Activated CD4-positive, alpha-beta T cell treated with anti-CD3 and anti-CD28 coated beads, Interleukin-2, Interleukin-4, amounts not matched to agents 100 ng/mL and 50 ng/mL, durations not matched to agents 16 hours and 8 hours (primary cell): ENCODE measurements at regions not wholly inside any gene's neighbourhood (a gene's known extent, or its start where the extent isn't known, plus 50 kb on each side); places are given as distances from the start of the nearest gene placed in this dataset.

ENCODE experiments used
- DNase-seq: peaks from one replicate; pipeline ENCODE4 v3.0.0-alpha.2; 2020; ENCODE audit warnings: low spot score

DNA sequence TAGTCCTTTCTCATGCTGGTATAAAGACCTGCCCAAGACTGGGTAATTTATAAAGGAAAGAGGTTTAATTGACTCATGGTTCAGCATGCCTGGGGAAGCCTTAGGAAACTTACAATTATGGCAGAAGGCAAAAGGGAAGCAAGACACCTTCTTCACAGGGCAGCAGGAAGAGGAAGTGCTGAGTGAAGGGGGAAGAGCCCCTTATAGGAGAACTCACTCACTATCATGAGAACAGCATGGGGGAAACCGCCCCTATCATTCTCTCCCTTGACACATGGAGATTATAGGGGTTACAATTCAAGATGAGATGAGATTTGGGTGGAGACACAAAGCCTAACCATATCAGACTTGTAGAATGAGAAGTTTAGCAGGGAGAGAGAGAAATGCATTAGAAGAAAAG, 373.3 kb upstream of the DIAPH2 start:
- no peak for DNase-seq

GRCh38 chrX:96314985-96315384, 369.7 kb upstream of the DIAPH2 start:
- peak; percentile 17 for DNase-seq

DNA sequence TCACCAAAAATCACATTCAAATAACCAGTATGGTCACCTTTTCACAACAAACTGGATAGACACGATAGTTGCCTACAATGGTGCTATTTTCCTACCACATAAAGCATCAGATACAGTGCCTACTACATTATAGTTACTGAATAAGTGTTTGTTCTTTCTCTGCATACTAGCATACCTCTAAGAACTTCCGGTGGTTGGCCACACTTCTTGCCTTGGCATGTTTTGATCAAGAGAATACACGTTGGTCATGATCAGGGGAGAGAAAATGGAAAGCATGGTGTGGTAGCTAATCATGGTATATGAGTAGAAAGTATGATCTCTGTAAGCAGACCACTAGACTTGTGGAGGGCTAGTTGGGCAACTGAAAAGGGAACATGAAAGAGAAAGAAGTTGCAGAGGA, 322.8 kb upstream of the DIAPH2 start:
- no peak for DNase-seq

- DNase-seq: peak; percentile 10
Observed at GRCh38 chrX:96372313-96373046, 312.2 kb upstream of the DIAPH2 start.

GRCh38 chrX:96373047-96373355, 311.6 kb upstream of the DIAPH2 start:
- no peak for DNase-seq

- no peak for DNase-seq
Observed at GRCh38 chrX:96376266-96376665, 308.4 kb upstream of the DIAPH2 start.

DNA sequence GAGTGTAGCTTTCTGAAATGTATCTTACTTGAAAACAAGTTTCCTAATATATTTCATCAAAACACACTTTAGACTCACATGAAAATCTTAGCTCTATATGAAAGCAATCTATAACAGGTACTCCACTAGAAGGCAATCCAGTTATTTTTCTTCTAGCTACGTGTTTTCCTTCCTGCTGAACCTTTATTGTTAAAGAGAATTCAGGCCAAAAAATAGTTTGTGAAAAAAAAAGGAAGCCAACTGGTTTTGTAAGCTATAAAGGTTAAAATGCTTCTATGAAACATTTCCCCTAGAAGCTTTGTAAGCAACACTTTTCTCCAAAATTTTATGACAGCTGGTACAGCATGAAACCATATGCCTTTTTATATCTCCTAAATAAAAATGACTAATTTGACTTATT, 304.7 kb upstream of the DIAPH2 start:
- no peak for DNase-seq

DNA sequence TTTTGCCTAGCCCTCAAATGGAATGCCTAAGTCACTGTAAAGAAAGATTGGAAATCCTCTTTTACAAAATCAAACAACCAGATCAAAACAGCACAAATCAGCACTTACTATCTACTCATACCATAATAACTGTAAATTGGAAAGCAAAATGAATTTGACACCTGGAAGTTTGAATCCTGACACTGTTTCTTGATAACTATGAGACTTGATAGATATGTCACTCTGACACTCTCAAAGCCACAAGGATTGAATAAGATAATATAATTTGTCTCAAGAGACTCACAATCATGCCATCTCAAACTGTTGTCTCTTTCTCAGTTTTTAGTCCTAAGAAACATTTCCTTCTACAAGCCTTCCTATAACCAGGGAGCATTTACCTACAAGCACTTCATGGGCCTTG, 302.6 kb upstream of the DIAPH2 start:
- DNase-seq: no peak

DNA sequence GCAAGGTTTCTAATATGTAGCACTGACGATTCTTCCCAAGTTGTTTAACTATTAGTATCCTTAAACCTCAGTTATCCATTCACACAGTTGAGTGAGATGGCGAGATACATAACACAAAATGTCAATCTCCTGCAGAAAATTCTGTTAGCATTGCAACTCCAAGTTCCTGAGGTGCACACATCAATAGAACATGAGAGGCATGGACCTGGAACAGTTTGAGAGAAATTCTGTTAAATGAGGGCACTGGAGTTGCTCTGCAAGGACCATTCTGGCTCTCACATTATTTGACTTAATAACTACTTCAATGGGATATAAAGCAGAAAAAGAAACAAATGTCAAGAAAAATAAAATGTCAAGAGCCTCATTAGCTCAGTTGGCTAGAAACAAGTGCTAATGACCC, 301.2 kb upstream of the DIAPH2 start:
- no peak for DNase-seq

DNA sequence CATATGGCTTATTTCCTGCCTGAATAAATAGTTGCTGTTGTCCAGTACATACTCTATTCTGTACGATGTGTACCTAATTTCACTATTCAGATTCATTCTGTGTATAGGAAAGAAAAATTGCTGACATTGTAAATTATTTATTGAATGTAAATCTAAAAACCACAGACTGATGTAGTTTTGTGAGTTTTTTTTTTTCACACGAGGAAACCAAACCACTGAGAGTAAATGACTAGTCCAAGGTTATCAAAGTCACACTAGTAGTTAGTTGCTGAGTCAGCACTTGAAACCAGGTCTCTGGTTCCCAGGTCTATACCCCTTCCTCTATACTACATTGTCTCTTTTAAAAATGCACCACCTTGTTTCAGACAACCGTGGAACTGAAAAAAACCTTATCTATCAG, 298.3 kb upstream of the DIAPH2 start:
- no peak for DNase-seq

DNA sequence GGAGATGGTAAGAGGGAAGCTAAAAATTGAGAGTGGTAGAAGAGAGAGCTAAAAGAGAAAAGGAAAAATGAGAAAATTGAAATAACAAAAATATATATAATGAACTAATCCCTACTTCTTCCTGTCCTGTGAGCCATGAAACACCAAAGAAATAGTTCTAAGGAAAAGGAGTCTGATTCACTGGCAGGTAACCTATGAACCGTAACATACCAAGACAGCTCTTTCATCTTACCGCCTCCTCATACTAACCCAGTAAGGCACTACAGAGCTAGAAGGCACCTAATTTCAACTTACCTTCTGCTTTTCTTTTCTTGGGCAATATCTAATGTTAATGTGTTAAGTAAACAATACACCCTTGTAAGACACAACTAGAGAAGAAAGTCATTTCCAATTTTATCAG, 297.7 kb upstream of the DIAPH2 start:
- DNase-seq: no peak

DNA sequence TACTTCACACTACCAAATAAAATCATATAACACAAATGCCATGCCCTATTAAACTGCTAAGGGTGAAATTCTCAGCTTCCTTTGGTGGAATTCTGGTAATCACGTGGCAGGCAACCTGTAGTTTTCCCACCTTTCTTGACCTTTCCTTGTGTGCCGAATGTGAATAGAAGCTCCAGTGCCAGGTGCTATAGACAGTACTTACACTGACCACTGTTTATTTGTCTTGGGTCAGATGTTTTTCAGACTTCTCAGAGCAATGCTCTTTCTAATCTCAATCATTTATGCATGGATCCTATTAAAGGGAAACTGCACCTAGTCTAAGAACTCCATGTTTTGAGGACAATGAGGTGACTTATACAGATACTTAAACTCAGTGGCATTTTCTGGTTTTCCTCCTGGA, 296.8 kb upstream of the DIAPH2 start:
- no peak for DNase-seq

GRCh38 chrX:96389281-96390047, 295.2 kb upstream of the DIAPH2 start:
- DNase-seq: no peak

GRCh38 chrX:96394598-96394997, 290.0 kb upstream of the DIAPH2 start:
- DNase-seq: no peak

GRCh38 chrX:96403446-96403845, 281.2 kb upstream of the DIAPH2 start:
- no peak for DNase-seq

DNA sequence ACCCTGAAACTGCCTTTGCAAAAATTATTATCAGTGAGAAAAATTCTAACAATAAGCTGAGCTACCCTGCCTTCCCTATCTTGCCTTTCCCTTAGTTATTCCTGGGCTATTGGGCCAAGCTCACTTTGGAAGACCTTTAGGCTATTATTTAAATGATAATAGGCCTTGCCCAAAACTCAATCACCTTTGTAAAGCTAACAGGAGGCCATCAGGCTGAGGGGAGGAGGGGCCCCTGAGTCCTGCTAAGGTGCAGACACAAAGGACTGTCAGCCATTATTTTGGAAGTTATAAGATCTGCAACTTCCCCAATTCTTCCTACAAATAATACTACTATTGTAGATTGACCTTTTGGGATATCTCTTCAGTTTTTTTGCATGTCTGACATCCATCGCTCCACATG, 278.8 kb upstream of the DIAPH2 start:
- DNase-seq: no peak

GRCh38 chrX:96407072-96407471, 277.6 kb upstream of the DIAPH2 start:
- no peak for DNase-seq

- DNase-seq: no peak
Observed at GRCh38 chrX:96407501-96407900, 277.1 kb upstream of the DIAPH2 start.

GRCh38 chrX:96407981-96408380, 276.7 kb upstream of the DIAPH2 start:
- no peak for DNase-seq

- DNase-seq: no peak
Observed at GRCh38 chrX:96410927-96411326, 273.7 kb upstream of the DIAPH2 start.

- DNase-seq: no peak
Observed at GRCh38 chrX:96417695-96418094, 266.9 kb upstream of the DIAPH2 start.

GRCh38 chrX:96424007-96424406, 260.6 kb upstream of the DIAPH2 start:
- DNase-seq: no peak

GRCh38 chrX:96425200-96425599, 259.4 kb upstream of the DIAPH2 start:
- no peak for DNase-seq
